H9 (cell line): ENCODE measurements at regions not wholly inside any gene's neighbourhood (a gene's known extent, or its start where the extent isn't known, plus 50 kb on each side); places are given as distances from the start of the nearest gene placed in this dataset.

Source experiments
- DNase-seq: peaks from one replicate; pipeline ENCODE4 v3.0.0-alpha.2; 2017
- H2AFZ ChIP-seq: one replicate; pipeline ENCODE4 v1.6.1; 2013; ENCODE audit warnings: mild to moderate bottlenecking, low read length, control low read depth, moderate library complexity
- H2AK5ac ChIP-seq: 2 replicates; pipeline ENCODE4 v1.6.1; 2013; ENCODE audit warnings: low read length, control low read depth, mixed read lengths; ENCODE audit not compliant: insufficient read length
- H2BK120ac ChIP-seq: one replicate; pipeline ENCODE4 v1.6.1; 2013; ENCODE audit warnings: low read depth, mild to moderate bottlenecking, low read length, control low read depth, inconsistent platforms; ENCODE audit not compliant: poor library complexity, severe bottlenecking
- H2BK12ac ChIP-seq: 2 replicates; pipeline ENCODE4 v1.6.1; 2013; ENCODE audit warnings: low read length, control low read depth, mixed read lengths, low read depth; ENCODE audit not compliant: insufficient read length
- H2BK15ac ChIP-seq: 2 replicates; pipeline ENCODE4 v1.6.1; 2013; ENCODE audit warnings: low read depth, low read length, control low read depth
- H2BK20ac ChIP-seq: one replicate; pipeline ENCODE4 v1.6.1; 2013; ENCODE audit warnings: low read depth, mild to moderate bottlenecking, low read length, control low read depth, inconsistent platforms; ENCODE audit not compliant: poor library complexity, severe bottlenecking
- H2BK5ac ChIP-seq: 2 replicates; pipeline ENCODE4 v1.6.1; 2013; ENCODE audit warnings: low read length, control low read depth, mixed read lengths; ENCODE audit not compliant: insufficient read length
- H3K14ac ChIP-seq: 2 replicates; pipeline ENCODE4 v1.6.1; 2013; ENCODE audit warnings: low read length, control low read depth; ENCODE audit not compliant: insufficient read depth
- H3K18ac ChIP-seq: 2 replicates; pipeline ENCODE4 v1.6.1; 2013; ENCODE audit warnings: low read depth, mild to moderate bottlenecking, mixed read lengths, low read length, control low read depth; ENCODE audit not compliant: insufficient read length
- H3K23ac ChIP-seq: 2 replicates; pipeline ENCODE4 v1.6.1; 2013; ENCODE audit warnings: low read length, control low read depth, mixed read lengths, low read depth; ENCODE audit not compliant: insufficient read length
- H3K23me2 ChIP-seq: 2 replicates; pipeline ENCODE4 v1.6.1; 2013; ENCODE audit warnings: low read depth, mild to moderate bottlenecking, mixed read lengths, low read length, control low read depth; ENCODE audit not compliant: insufficient read length, poor library complexity, severe bottlenecking
- H3K27ac ChIP-seq: 2 replicates; pipeline ENCODE4 v1.5.1; 2013; ENCODE audit warnings: low read length, control low read depth, mixed read lengths, low read depth; ENCODE audit not compliant: insufficient read length
- H3K27me3 ChIP-seq: 2 replicates; pipeline ENCODE4 v1.6.1; 2013; ENCODE audit warnings: low read length, control low read depth, inconsistent platforms; ENCODE audit not compliant: insufficient read depth
- H3K4ac ChIP-seq: 2 replicates; pipeline ENCODE4 v1.6.1; 2013; ENCODE audit warnings: low read depth, mild to moderate bottlenecking, control low read depth, inconsistent platforms, low read length, moderate library complexity
- H3K4me1 ChIP-seq: 2 replicates; pipeline ENCODE4 v1.6.1; 2013; ENCODE audit warnings: low read length, control low read depth, inconsistent platforms; ENCODE audit not compliant: insufficient read depth
- H3K4me2 ChIP-seq: 2 replicates; pipeline ENCODE4 v1.6.1; 2013; ENCODE audit warnings: low read length, control low read depth, mixed read lengths; ENCODE audit not compliant: insufficient read length, insufficient read depth
- H3K56ac ChIP-seq: 2 replicates; pipeline ENCODE4 v1.6.1; 2013; ENCODE audit warnings: low read depth, mild to moderate bottlenecking, mixed read lengths, low read length, control low read depth; ENCODE audit not compliant: insufficient read length
- H3K79me1 ChIP-seq: 2 replicates; pipeline ENCODE4 v1.6.1; 2013; ENCODE audit warnings: low read depth, mild to moderate bottlenecking, moderate library complexity, low read length, control low read depth, inconsistent platforms; ENCODE audit not compliant: insufficient read depth, poor library complexity, severe bottlenecking
- H3K79me2 ChIP-seq: 2 replicates; pipeline ENCODE4 v1.6.1; 2013; ENCODE audit warnings: low read length, control low read depth, inconsistent platforms; ENCODE audit not compliant: insufficient read depth
- H3K9ac ChIP-seq: 2 replicates; pipeline ENCODE4 v1.6.1; 2013; ENCODE audit warnings: low read length, control low read depth, mixed read lengths; ENCODE audit not compliant: insufficient read length; ENCODE audit errors: extremely low read depth
- H3K9me3 ChIP-seq: one replicate; pipeline ENCODE4 v1.6.1; 2013; ENCODE audit warnings: low read depth, low read length, inconsistent platforms; ENCODE audit not compliant: control insufficient read depth
- H3T11ph ChIP-seq: one replicate; pipeline ENCODE4 v1.6.1; 2013; ENCODE audit warnings: mild to moderate bottlenecking, low read length, control low read depth, inconsistent platforms
- H4K20me1 ChIP-seq: one replicate; pipeline ENCODE4 v1.6.1; 2013; ENCODE audit not compliant: control insufficient read depth, insufficient read length, insufficient read depth
- H4K5ac ChIP-seq: 2 replicates; pipeline ENCODE4 v1.6.1; 2013; ENCODE audit warnings: low read depth, mild to moderate bottlenecking, mixed read lengths, low read length, control low read depth; ENCODE audit not compliant: insufficient read length
- H4K8ac ChIP-seq: replicated peaks from 2 replicates; pipeline ENCODE4 v1.6.1; 2013; ENCODE audit warnings: low read length, control low read depth, mixed read lengths, low read depth; ENCODE audit not compliant: insufficient read length
- H4K91ac ChIP-seq: 2 replicates; pipeline ENCODE4 v1.6.1; 2013; ENCODE audit warnings: low read depth, mild to moderate bottlenecking, moderate library complexity, mixed read lengths, low read length, control low read depth; ENCODE audit not compliant: insufficient read length
- H3K27ac Mint-ChIP-seq, 3 experiments: 2 replicates in 2 of 3; 3 replicates in 1 of 3; pipeline ENCODE4 v1.8.0; 2020 to 2021; ENCODE audit warnings: mixed read lengths in 3 of 3, mild to moderate bottlenecking in 1 of 3, moderate library complexity in 1 of 3
- H3K27me3 Mint-ChIP-seq: 2 replicates; pipeline ENCODE4 v1.8.0; 2021; ENCODE audit warnings: low read depth, mild to moderate bottlenecking, moderate library complexity, mixed read lengths
- H3K36me3 Mint-ChIP-seq, 3 experiments: 2 replicates in 2 of 3; 3 replicates in 1 of 3; pipeline ENCODE4 v1.8.0; 2020 to 2021; ENCODE audit warnings: low read depth in 3 of 3, mixed read lengths in 3 of 3; ENCODE audit not compliant: insufficient read depth in 1 of 3
- H3K4me1 Mint-ChIP-seq, 2 experiments: 2 replicates each; pipeline ENCODE4 v1.8.0; 2020; ENCODE audit warnings: mixed read lengths in 2 of 2
- H3K4me3 Mint-ChIP-seq, 2 experiments: 2 replicates in 1 of 2; 3 replicates in 1 of 2; pipeline ENCODE4 v1.8.0; 2020 to 2021; ENCODE audit warnings: mild to moderate bottlenecking in 2 of 2, mixed read lengths in 2 of 2, moderate library complexity in 1 of 2
- H3K9me3 Mint-ChIP-seq, 2 experiments: 2 replicates in 1 of 2; 3 replicates in 1 of 2; pipeline ENCODE4 v1.8.0; 2020; ENCODE audit warnings: mild to moderate bottlenecking in 2 of 2, mixed read lengths in 2 of 2, moderate library complexity in 1 of 2
- CTCF ChIP-seq: fragments of 200-600 bp; sonication (generic); conservative IDR thresholded peaks from 3 replicates; pipeline ENCODE4 v1.8.0; 2021; ENCODE audit warnings: antibody characterized with exemption, mild to moderate bottlenecking

GRCh38 chr5:145483212-145483611 is 351.9 kb downstream of the PRELID2 start:
- Histone ChIP-seq H2BK20ac (no peak overlapping the region), H2BK15ac (no peak overlapping the region), H3K4ac (no peak overlapping the region), H3K4me2 (no peak overlapping the region), H2BK5ac (no peak overlapping the region), H2AFZ (no peak overlapping the region), H4K91ac (no peak overlapping the region), H3K23ac (no peak overlapping the region), H4K5ac (no peak overlapping the region), H3K79me2 (no peaks in the 10 kb centered on the region), H4K8ac (no peak overlapping the region), H3K4me1 (peaks cover 3% of the 10 kb centered on the region; the same call in 1 of the 2 replicates), H3K56ac (no peak overlapping the region), H4K20me1 (no peaks in the 10 kb centered on the region), H3K27ac (no peak overlapping the region), H3T11ph (no peak overlapping the region), H3K79me1 (no peaks in the 10 kb centered on the region), H3K18ac (no peak overlapping the region), H2AK5ac (no peak overlapping the region), H3K9me3 (no peaks in the 10 kb centered on the region), H3K14ac (no peak overlapping the region), H3K9ac (no peak overlapping the region), H3K27me3 (no peaks in the 10 kb centered on the region), H2BK12ac (no peak overlapping the region), H3K23me2 (no peaks in the 10 kb centered on the region), H2BK120ac (no peak overlapping the region)
- Mint-ChIP-seq H3K27ac (no peak overlapping the region), H3K4me1 (peaks cover 4 to 8% of the 10 kb centered on the region in 2 experiments; a peak in 3 of 4 replicates), H3K36me3 (no peaks in the 10 kb centered on the region), H3K27me3 (no peaks in the 10 kb centered on the region), H3K4me3 (no peak overlapping the region), H3K9me3 (no peaks in the 10 kb centered on the region)
- no peak for DNase-seq
- no peak for TF ChIP-seq CTCF
